H9 (cell line): ENCODE measurements at regions not wholly inside any gene's neighbourhood (a gene's known extent, or its start where the extent isn't known, plus 50 kb on each side); places are given as distances from the start of the nearest gene placed in this dataset.

Experiments
- DNase-seq: peaks from one replicate; pipeline ENCODE4 v3.0.0-alpha.2; 2017
- H2AFZ ChIP-seq: one replicate; pipeline ENCODE4 v1.6.1; 2013; ENCODE audit warnings: mild to moderate bottlenecking, low read length, control low read depth, moderate library complexity
- H2AK5ac ChIP-seq: 2 replicates; pipeline ENCODE4 v1.6.1; 2013; ENCODE audit warnings: low read length, control low read depth, mixed read lengths; ENCODE audit not compliant: insufficient read length
- H2BK120ac ChIP-seq: one replicate; pipeline ENCODE4 v1.6.1; 2013; ENCODE audit warnings: low read depth, mild to moderate bottlenecking, low read length, control low read depth, inconsistent platforms; ENCODE audit not compliant: poor library complexity, severe bottlenecking
- H2BK12ac ChIP-seq: 2 replicates; pipeline ENCODE4 v1.6.1; 2013; ENCODE audit warnings: low read length, control low read depth, mixed read lengths, low read depth; ENCODE audit not compliant: insufficient read length
- H2BK15ac ChIP-seq: 2 replicates; pipeline ENCODE4 v1.6.1; 2013; ENCODE audit warnings: low read depth, low read length, control low read depth
- H2BK20ac ChIP-seq: one replicate; pipeline ENCODE4 v1.6.1; 2013; ENCODE audit warnings: low read depth, mild to moderate bottlenecking, low read length, control low read depth, inconsistent platforms; ENCODE audit not compliant: poor library complexity, severe bottlenecking
- H2BK5ac ChIP-seq: 2 replicates; pipeline ENCODE4 v1.6.1; 2013; ENCODE audit warnings: low read length, control low read depth, mixed read lengths; ENCODE audit not compliant: insufficient read length
- H3K14ac ChIP-seq: 2 replicates; pipeline ENCODE4 v1.6.1; 2013; ENCODE audit warnings: low read length, control low read depth; ENCODE audit not compliant: insufficient read depth
- H3K18ac ChIP-seq: 2 replicates; pipeline ENCODE4 v1.6.1; 2013; ENCODE audit warnings: low read depth, mild to moderate bottlenecking, mixed read lengths, low read length, control low read depth; ENCODE audit not compliant: insufficient read length
- H3K23ac ChIP-seq: 2 replicates; pipeline ENCODE4 v1.6.1; 2013; ENCODE audit warnings: low read length, control low read depth, mixed read lengths, low read depth; ENCODE audit not compliant: insufficient read length
- H3K23me2 ChIP-seq: 2 replicates; pipeline ENCODE4 v1.6.1; 2013; ENCODE audit warnings: low read depth, mild to moderate bottlenecking, mixed read lengths, low read length, control low read depth; ENCODE audit not compliant: insufficient read length, poor library complexity, severe bottlenecking
- H3K27ac ChIP-seq: 2 replicates; pipeline ENCODE4 v1.5.1; 2013; ENCODE audit warnings: low read length, control low read depth, mixed read lengths, low read depth; ENCODE audit not compliant: insufficient read length
- H3K27me3 ChIP-seq: 2 replicates; pipeline ENCODE4 v1.6.1; 2013; ENCODE audit warnings: low read length, control low read depth, inconsistent platforms; ENCODE audit not compliant: insufficient read depth
- H3K4ac ChIP-seq: 2 replicates; pipeline ENCODE4 v1.6.1; 2013; ENCODE audit warnings: low read depth, mild to moderate bottlenecking, control low read depth, inconsistent platforms, low read length, moderate library complexity
- H3K4me1 ChIP-seq: 2 replicates; pipeline ENCODE4 v1.6.1; 2013; ENCODE audit warnings: low read length, control low read depth, inconsistent platforms; ENCODE audit not compliant: insufficient read depth
- H3K4me2 ChIP-seq: 2 replicates; pipeline ENCODE4 v1.6.1; 2013; ENCODE audit warnings: low read length, control low read depth, mixed read lengths; ENCODE audit not compliant: insufficient read length, insufficient read depth
- H3K56ac ChIP-seq: 2 replicates; pipeline ENCODE4 v1.6.1; 2013; ENCODE audit warnings: low read depth, mild to moderate bottlenecking, mixed read lengths, low read length, control low read depth; ENCODE audit not compliant: insufficient read length
- H3K79me1 ChIP-seq: 2 replicates; pipeline ENCODE4 v1.6.1; 2013; ENCODE audit warnings: low read depth, mild to moderate bottlenecking, moderate library complexity, low read length, control low read depth, inconsistent platforms; ENCODE audit not compliant: insufficient read depth, poor library complexity, severe bottlenecking
- H3K79me2 ChIP-seq: 2 replicates; pipeline ENCODE4 v1.6.1; 2013; ENCODE audit warnings: low read length, control low read depth, inconsistent platforms; ENCODE audit not compliant: insufficient read depth
- H3K9ac ChIP-seq: 2 replicates; pipeline ENCODE4 v1.6.1; 2013; ENCODE audit warnings: low read length, control low read depth, mixed read lengths; ENCODE audit not compliant: insufficient read length; ENCODE audit errors: extremely low read depth
- H3K9me3 ChIP-seq: one replicate; pipeline ENCODE4 v1.6.1; 2013; ENCODE audit warnings: low read depth, low read length, inconsistent platforms; ENCODE audit not compliant: control insufficient read depth
- H3T11ph ChIP-seq: one replicate; pipeline ENCODE4 v1.6.1; 2013; ENCODE audit warnings: mild to moderate bottlenecking, low read length, control low read depth, inconsistent platforms
- H4K20me1 ChIP-seq: one replicate; pipeline ENCODE4 v1.6.1; 2013; ENCODE audit not compliant: control insufficient read depth, insufficient read length, insufficient read depth
- H4K5ac ChIP-seq: 2 replicates; pipeline ENCODE4 v1.6.1; 2013; ENCODE audit warnings: low read depth, mild to moderate bottlenecking, mixed read lengths, low read length, control low read depth; ENCODE audit not compliant: insufficient read length
- H4K8ac ChIP-seq: replicated peaks from 2 replicates; pipeline ENCODE4 v1.6.1; 2013; ENCODE audit warnings: low read length, control low read depth, mixed read lengths, low read depth; ENCODE audit not compliant: insufficient read length
- H4K91ac ChIP-seq: 2 replicates; pipeline ENCODE4 v1.6.1; 2013; ENCODE audit warnings: low read depth, mild to moderate bottlenecking, moderate library complexity, mixed read lengths, low read length, control low read depth; ENCODE audit not compliant: insufficient read length
- H3K27ac Mint-ChIP-seq, 3 experiments: 2 replicates in 2 of 3; 3 replicates in 1 of 3; pipeline ENCODE4 v1.8.0; 2020 to 2021; ENCODE audit warnings: mixed read lengths in 3 of 3, mild to moderate bottlenecking in 1 of 3, moderate library complexity in 1 of 3
- H3K27me3 Mint-ChIP-seq: 2 replicates; pipeline ENCODE4 v1.8.0; 2021; ENCODE audit warnings: low read depth, mild to moderate bottlenecking, moderate library complexity, mixed read lengths
- H3K36me3 Mint-ChIP-seq, 3 experiments: 2 replicates in 2 of 3; 3 replicates in 1 of 3; pipeline ENCODE4 v1.8.0; 2020 to 2021; ENCODE audit warnings: low read depth in 3 of 3, mixed read lengths in 3 of 3; ENCODE audit not compliant: insufficient read depth in 1 of 3
- H3K4me1 Mint-ChIP-seq, 2 experiments: 2 replicates each; pipeline ENCODE4 v1.8.0; 2020; ENCODE audit warnings: mixed read lengths in 2 of 2
- H3K4me3 Mint-ChIP-seq, 2 experiments: 2 replicates in 1 of 2; 3 replicates in 1 of 2; pipeline ENCODE4 v1.8.0; 2020 to 2021; ENCODE audit warnings: mild to moderate bottlenecking in 2 of 2, mixed read lengths in 2 of 2, moderate library complexity in 1 of 2
- H3K9me3 Mint-ChIP-seq, 2 experiments: 2 replicates in 1 of 2; 3 replicates in 1 of 2; pipeline ENCODE4 v1.8.0; 2020; ENCODE audit warnings: mild to moderate bottlenecking in 2 of 2, mixed read lengths in 2 of 2, moderate library complexity in 1 of 2
- WGBS: extraction: QIAGEN DNeasy Blood & Tissue Kit; methylation state at CpG from one replicate; pipeline ENCODE4 v1.1.7; 2013; ENCODE audit warnings: missing lambda C conversion rate, low lambda C conversion rate, mixed read lengths; ENCODE audit not compliant: insufficient read length; ENCODE audit errors: extremely low coverage; 5-methylcytosine and 5-hydroxymethylcytosine counted together
- TF ChIP-seq, protein P1 (sequence below): fragments of 200-600 bp; sonication (generic); conservative IDR thresholded peaks from 3 replicates; pipeline ENCODE4 v1.8.0; 2021; ENCODE audit warnings: antibody characterized with exemption, mild to moderate bottlenecking

DNA sequence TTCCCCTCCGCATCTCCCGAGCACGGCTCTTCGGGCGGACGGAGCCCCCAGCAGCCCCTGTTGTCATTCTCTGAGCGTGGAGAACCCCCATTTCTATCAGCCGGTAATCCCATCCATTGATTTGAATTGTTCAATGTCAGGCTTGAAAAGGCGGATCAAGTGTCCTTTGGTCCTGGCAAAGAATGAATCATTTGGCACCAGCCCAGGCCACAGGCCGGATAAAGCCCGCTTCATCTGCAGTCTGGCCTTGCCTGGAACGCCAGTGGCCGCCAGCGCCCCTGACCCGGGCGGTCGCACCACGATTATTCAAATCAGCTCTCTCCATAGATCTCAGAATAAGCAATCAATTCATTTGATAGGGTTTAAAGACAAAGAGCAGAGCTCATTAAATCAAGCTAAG, 188.9 kb downstream of the BRD1 start:
- Histone ChIP-seq H2BK5ac (no peak overlapping the region), H3K79me2 (no peaks in the 10 kb centered on the region), H3K4me2 (no peak overlapping the region), H3K14ac (no peak overlapping the region), H2AK5ac (no peak overlapping the region), H3K4me1 (no peaks in the 10 kb centered on the region), H3K23me2 (no peaks in the 10 kb centered on the region), H3K27me3 (no peaks in the 10 kb centered on the region), H2BK12ac (no peak overlapping the region), H3K23ac (no peak overlapping the region), H3K4ac (no peak overlapping the region), H3K9ac (no peak overlapping the region), H3K79me1 (no peaks in the 10 kb centered on the region), H2AFZ (no peak overlapping the region), H2BK120ac (no peak overlapping the region), H4K91ac (no peak overlapping the region), H4K20me1 (no peaks in the 10 kb centered on the region), H3K18ac (no peak overlapping the region), H3K9me3 (no peaks in the 10 kb centered on the region), H3K56ac (no peak overlapping the region), H2BK20ac (no peak overlapping the region), H2BK15ac (no peak overlapping the region), H4K5ac (no peak overlapping the region), H3K27ac (no peak overlapping the region), H4K8ac (no peak overlapping the region), H3T11ph (no peak overlapping the region)
- Mint-ChIP-seq H3K9me3 (no peaks in the 10 kb centered on the region), H3K4me3 (no peak overlapping the region), H3K36me3 (no peaks in the 10 kb centered on the region), H3K27ac (peak overlapping the region in 1 of 3 experiments; percentile 92; a peak in 1 of 7 replicates), H3K27me3 (no peaks in the 10 kb centered on the region; the same call in 1 of the 2 replicates), H3K4me1 (no peaks in the 10 kb centered on the region; a peak in 1 of 4 replicates)
- DNase-seq, result no peak
- WGBS, result no CpG with 5 or more reads among the region's 18 CpGs
- TF ChIP-seq, protein P1, sequence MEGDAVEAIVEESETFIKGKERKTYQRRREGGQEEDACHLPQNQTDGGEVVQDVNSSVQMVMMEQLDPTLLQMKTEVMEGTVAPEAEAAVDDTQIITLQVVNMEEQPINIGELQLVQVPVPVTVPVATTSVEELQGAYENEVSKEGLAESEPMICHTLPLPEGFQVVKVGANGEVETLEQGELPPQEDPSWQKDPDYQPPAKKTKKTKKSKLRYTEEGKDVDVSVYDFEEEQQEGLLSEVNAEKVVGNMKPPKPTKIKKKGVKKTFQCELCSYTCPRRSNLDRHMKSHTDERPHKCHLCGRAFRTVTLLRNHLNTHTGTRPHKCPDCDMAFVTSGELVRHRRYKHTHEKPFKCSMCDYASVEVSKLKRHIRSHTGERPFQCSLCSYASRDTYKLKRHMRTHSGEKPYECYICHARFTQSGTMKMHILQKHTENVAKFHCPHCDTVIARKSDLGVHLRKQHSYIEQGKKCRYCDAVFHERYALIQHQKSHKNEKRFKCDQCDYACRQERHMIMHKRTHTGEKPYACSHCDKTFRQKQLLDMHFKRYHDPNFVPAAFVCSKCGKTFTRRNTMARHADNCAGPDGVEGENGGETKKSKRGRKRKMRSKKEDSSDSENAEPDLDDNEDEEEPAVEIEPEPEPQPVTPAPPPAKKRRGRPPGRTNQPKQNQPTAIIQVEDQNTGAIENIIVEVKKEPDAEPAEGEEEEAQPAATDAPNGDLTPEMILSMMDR, result no peak
